Jurkat, Clone E6-1 (cell line): ENCODE measurements at regions not wholly inside any gene's neighbourhood (a gene's known extent, or its start where the extent isn't known, plus 50 kb on each side); places are given as distances from the start of the nearest gene placed in this dataset.

ENCODE experiments used
- DNase-seq: peaks from one replicate; pipeline ENCODE4 v3.0.0-alpha.2; 2011; ENCODE audit warnings: low read depth, low spot score
- H3K4me3 ChIP-seq: 2 replicates; pipeline ENCODE4 v1.5.1; 2011; ENCODE audit warnings: mild to moderate bottlenecking, low read length, control low read depth, moderate library complexity

- no peak overlapping the region for H3K4me3 ChIP-seq
- no peak for DNase-seq
Observed at GRCh38 chr5:168062239-168062638, 229.2 kb upstream of the WWC1 start.

GRCh38 chr5:168064457-168064856, 227.0 kb upstream of the WWC1 start:
- H3K4me3 ChIP-seq, result no peak overlapping the region
- DNase-seq, result no peak

- DNase-seq, result no peak
- H3K4me3 ChIP-seq, result no peak overlapping the region
Observed at GRCh38 chr5:168064933-168065622, 226.4 kb upstream of the WWC1 start.

- DNase-seq, result no peak
- H3K4me3 ChIP-seq, result no peak overlapping the region
Observed at GRCh38 chr5:168066536-168067208, 224.8 kb upstream of the WWC1 start.

- H3K4me3 ChIP-seq, result no peak overlapping the region
- no peak for DNase-seq
Observed at GRCh38 chr5:168070761-168071160, 220.7 kb upstream of the WWC1 start.

- no peak for DNase-seq
- H3K4me3 ChIP-seq, result no peak overlapping the region
Observed at GRCh38 chr5:168072665-168073064, 218.8 kb upstream of the WWC1 start.

GRCh38 chr5:168073311-168073710, 218.1 kb upstream of the WWC1 start:
- no peak for DNase-seq
- H3K4me3 ChIP-seq, result no peak overlapping the region

- peak; percentile 26 for DNase-seq
- H3K4me3 ChIP-seq, result no peak overlapping the region
Observed at GRCh38 chr5:168073991-168074800, 217.2 kb upstream of the WWC1 start.

- no peak overlapping the region for H3K4me3 ChIP-seq
- no peak for DNase-seq
Observed at GRCh38 chr5:168075387-168075786, 216.1 kb upstream of the WWC1 start.

GRCh38 chr5:168076561-168076991, 214.9 kb upstream of the WWC1 start:
- DNase-seq, result peak; percentile 14
- H3K4me3 ChIP-seq, result no peak overlapping the region

- H3K4me3 ChIP-seq, result no peak overlapping the region
- no peak for DNase-seq
Observed at GRCh38 chr5:168085261-168086031, 206.0 kb upstream of the WWC1 start.

- no peak for DNase-seq
- no peak overlapping the region for H3K4me3 ChIP-seq
Observed at GRCh38 chr5:168086104-168086610, 205.3 kb upstream of the WWC1 start.

- no peak overlapping the region for H3K4me3 ChIP-seq
- DNase-seq, result no peak
Observed at GRCh38 chr5:168086746-168087145, 204.7 kb upstream of the WWC1 start.

- no peak overlapping the region for H3K4me3 ChIP-seq
Observed at GRCh38 chr5:168088410-168089173, 202.9 kb upstream of the WWC1 start.

GRCh38 chr5:168089201-168089887, 202.1 kb upstream of the WWC1 start:
- no peak for DNase-seq

More at GRCh38 chr5:168088410-168089173, 202.9 kb upstream of the WWC1 start:
- no peak for DNase-seq

GRCh38 chr5:168092209-168093185, 198.9 kb upstream of the WWC1 start:
- no peak overlapping the region for H3K4me3 ChIP-seq
- DNase-seq, result no peak

More at GRCh38 chr5:168089201-168089887, 202.1 kb upstream of the WWC1 start:
- H3K4me3 ChIP-seq, result no peak overlapping the region
